H9 (cell line): ENCODE measurements at regions not wholly inside any gene's neighbourhood (a gene's known extent, or its start where the extent isn't known, plus 50 kb on each side); places are given as distances from the start of the nearest gene placed in this dataset.

ENCODE experiments used
- DNase-seq: peaks from one replicate; pipeline ENCODE4 v3.0.0-alpha.2; 2017
- H2AFZ ChIP-seq: one replicate; pipeline ENCODE4 v1.6.1; 2013; ENCODE audit warnings: mild to moderate bottlenecking, low read length, control low read depth, moderate library complexity
- H2AK5ac ChIP-seq: 2 replicates; pipeline ENCODE4 v1.6.1; 2013; ENCODE audit warnings: low read length, control low read depth, mixed read lengths; ENCODE audit not compliant: insufficient read length
- H2BK120ac ChIP-seq: one replicate; pipeline ENCODE4 v1.6.1; 2013; ENCODE audit warnings: low read depth, mild to moderate bottlenecking, low read length, control low read depth, inconsistent platforms; ENCODE audit not compliant: poor library complexity, severe bottlenecking
- H2BK12ac ChIP-seq: 2 replicates; pipeline ENCODE4 v1.6.1; 2013; ENCODE audit warnings: low read length, control low read depth, mixed read lengths, low read depth; ENCODE audit not compliant: insufficient read length
- H2BK15ac ChIP-seq: 2 replicates; pipeline ENCODE4 v1.6.1; 2013; ENCODE audit warnings: low read depth, low read length, control low read depth
- H2BK20ac ChIP-seq: one replicate; pipeline ENCODE4 v1.6.1; 2013; ENCODE audit warnings: low read depth, mild to moderate bottlenecking, low read length, control low read depth, inconsistent platforms; ENCODE audit not compliant: poor library complexity, severe bottlenecking
- H2BK5ac ChIP-seq: 2 replicates; pipeline ENCODE4 v1.6.1; 2013; ENCODE audit warnings: low read length, control low read depth, mixed read lengths; ENCODE audit not compliant: insufficient read length
- H3K14ac ChIP-seq: 2 replicates; pipeline ENCODE4 v1.6.1; 2013; ENCODE audit warnings: low read length, control low read depth; ENCODE audit not compliant: insufficient read depth
- H3K18ac ChIP-seq: 2 replicates; pipeline ENCODE4 v1.6.1; 2013; ENCODE audit warnings: low read depth, mild to moderate bottlenecking, mixed read lengths, low read length, control low read depth; ENCODE audit not compliant: insufficient read length
- H3K23ac ChIP-seq: 2 replicates; pipeline ENCODE4 v1.6.1; 2013; ENCODE audit warnings: low read length, control low read depth, mixed read lengths, low read depth; ENCODE audit not compliant: insufficient read length
- H3K23me2 ChIP-seq: 2 replicates; pipeline ENCODE4 v1.6.1; 2013; ENCODE audit warnings: low read depth, mild to moderate bottlenecking, mixed read lengths, low read length, control low read depth; ENCODE audit not compliant: insufficient read length, poor library complexity, severe bottlenecking
- H3K27ac ChIP-seq: 2 replicates; pipeline ENCODE4 v1.5.1; 2013; ENCODE audit warnings: low read length, control low read depth, mixed read lengths, low read depth; ENCODE audit not compliant: insufficient read length
- H3K27me3 ChIP-seq: 2 replicates; pipeline ENCODE4 v1.6.1; 2013; ENCODE audit warnings: low read length, control low read depth, inconsistent platforms; ENCODE audit not compliant: insufficient read depth
- H3K4ac ChIP-seq: 2 replicates; pipeline ENCODE4 v1.6.1; 2013; ENCODE audit warnings: low read depth, mild to moderate bottlenecking, control low read depth, inconsistent platforms, low read length, moderate library complexity
- H3K4me1 ChIP-seq: 2 replicates; pipeline ENCODE4 v1.6.1; 2013; ENCODE audit warnings: low read length, control low read depth, inconsistent platforms; ENCODE audit not compliant: insufficient read depth
- H3K4me2 ChIP-seq: 2 replicates; pipeline ENCODE4 v1.6.1; 2013; ENCODE audit warnings: low read length, control low read depth, mixed read lengths; ENCODE audit not compliant: insufficient read length, insufficient read depth
- H3K56ac ChIP-seq: 2 replicates; pipeline ENCODE4 v1.6.1; 2013; ENCODE audit warnings: low read depth, mild to moderate bottlenecking, mixed read lengths, low read length, control low read depth; ENCODE audit not compliant: insufficient read length
- H3K79me1 ChIP-seq: 2 replicates; pipeline ENCODE4 v1.6.1; 2013; ENCODE audit warnings: low read depth, mild to moderate bottlenecking, moderate library complexity, low read length, control low read depth, inconsistent platforms; ENCODE audit not compliant: insufficient read depth, poor library complexity, severe bottlenecking
- H3K79me2 ChIP-seq: 2 replicates; pipeline ENCODE4 v1.6.1; 2013; ENCODE audit warnings: low read length, control low read depth, inconsistent platforms; ENCODE audit not compliant: insufficient read depth
- H3K9ac ChIP-seq: 2 replicates; pipeline ENCODE4 v1.6.1; 2013; ENCODE audit warnings: low read length, control low read depth, mixed read lengths; ENCODE audit not compliant: insufficient read length; ENCODE audit errors: extremely low read depth
- H3K9me3 ChIP-seq: one replicate; pipeline ENCODE4 v1.6.1; 2013; ENCODE audit warnings: low read depth, low read length, inconsistent platforms; ENCODE audit not compliant: control insufficient read depth
- H3T11ph ChIP-seq: one replicate; pipeline ENCODE4 v1.6.1; 2013; ENCODE audit warnings: mild to moderate bottlenecking, low read length, control low read depth, inconsistent platforms
- H4K20me1 ChIP-seq: one replicate; pipeline ENCODE4 v1.6.1; 2013; ENCODE audit not compliant: control insufficient read depth, insufficient read length, insufficient read depth
- H4K5ac ChIP-seq: 2 replicates; pipeline ENCODE4 v1.6.1; 2013; ENCODE audit warnings: low read depth, mild to moderate bottlenecking, mixed read lengths, low read length, control low read depth; ENCODE audit not compliant: insufficient read length
- H4K8ac ChIP-seq: replicated peaks from 2 replicates; pipeline ENCODE4 v1.6.1; 2013; ENCODE audit warnings: low read length, control low read depth, mixed read lengths, low read depth; ENCODE audit not compliant: insufficient read length
- H4K91ac ChIP-seq: 2 replicates; pipeline ENCODE4 v1.6.1; 2013; ENCODE audit warnings: low read depth, mild to moderate bottlenecking, moderate library complexity, mixed read lengths, low read length, control low read depth; ENCODE audit not compliant: insufficient read length
- H3K27ac Mint-ChIP-seq, 3 experiments: 2 replicates in 2 of 3; 3 replicates in 1 of 3; pipeline ENCODE4 v1.8.0; 2020 to 2021; ENCODE audit warnings: mixed read lengths in 3 of 3, mild to moderate bottlenecking in 1 of 3, moderate library complexity in 1 of 3
- H3K27me3 Mint-ChIP-seq: 2 replicates; pipeline ENCODE4 v1.8.0; 2021; ENCODE audit warnings: low read depth, mild to moderate bottlenecking, moderate library complexity, mixed read lengths
- H3K36me3 Mint-ChIP-seq, 3 experiments: 2 replicates in 2 of 3; 3 replicates in 1 of 3; pipeline ENCODE4 v1.8.0; 2020 to 2021; ENCODE audit warnings: low read depth in 3 of 3, mixed read lengths in 3 of 3; ENCODE audit not compliant: insufficient read depth in 1 of 3
- H3K4me1 Mint-ChIP-seq, 2 experiments: 2 replicates each; pipeline ENCODE4 v1.8.0; 2020; ENCODE audit warnings: mixed read lengths in 2 of 2
- H3K4me3 Mint-ChIP-seq, 2 experiments: 2 replicates in 1 of 2; 3 replicates in 1 of 2; pipeline ENCODE4 v1.8.0; 2020 to 2021; ENCODE audit warnings: mild to moderate bottlenecking in 2 of 2, mixed read lengths in 2 of 2, moderate library complexity in 1 of 2
- H3K9me3 Mint-ChIP-seq, 2 experiments: 2 replicates in 1 of 2; 3 replicates in 1 of 2; pipeline ENCODE4 v1.8.0; 2020; ENCODE audit warnings: mild to moderate bottlenecking in 2 of 2, mixed read lengths in 2 of 2, moderate library complexity in 1 of 2
- CTCF ChIP-seq: fragments of 200-600 bp; sonication (generic); conservative IDR thresholded peaks from 3 replicates; pipeline ENCODE4 v1.8.0; 2021; ENCODE audit warnings: antibody characterized with exemption, mild to moderate bottlenecking
- WGBS: extraction: QIAGEN DNeasy Blood & Tissue Kit; methylation state at CpG from one replicate; pipeline ENCODE4 v1.1.7; 2013; ENCODE audit warnings: missing lambda C conversion rate, low lambda C conversion rate, mixed read lengths; ENCODE audit not compliant: insufficient read length; ENCODE audit errors: extremely low coverage; 5-methylcytosine and 5-hydroxymethylcytosine counted together

- H4K8ac ChIP-seq, result no peak overlapping the region
- no peaks in the 10 kb centered on the region for H3K79me2 ChIP-seq
- H3K14ac ChIP-seq, result no peak overlapping the region
- H3K18ac ChIP-seq, result no peak overlapping the region
- Mint-ChIP-seq H3K27ac (no peak overlapping the region), H3K27me3 (no peaks in the 10 kb centered on the region), H3K9me3 (no peaks in the 10 kb centered on the region), H3K36me3 (no peaks in the 10 kb centered on the region; a peak in 1 of 7 replicates), H3K4me1 (no peaks in the 10 kb centered on the region), H3K4me3 (no peak overlapping the region)
- no peak overlapping the region for H2BK20ac ChIP-seq
- H2AK5ac ChIP-seq, result no peak overlapping the region
- H2BK12ac ChIP-seq, result no peak overlapping the region
- H3K4me1 ChIP-seq, result no peaks in the 10 kb centered on the region
- WGBS, result no CpG with 5 or more reads among the region's 2 CpGs
- H4K20me1 ChIP-seq, result no peaks in the 10 kb centered on the region
- no peak overlapping the region for H4K91ac ChIP-seq
- no peak overlapping the region for H2BK5ac ChIP-seq
- H3K27ac ChIP-seq, result no peak overlapping the region
- no peak overlapping the region for H4K5ac ChIP-seq
- no peaks in the 10 kb centered on the region for H3K23me2 ChIP-seq
- H2AFZ ChIP-seq, result no peak overlapping the region
- no peak overlapping the region for H3K56ac ChIP-seq
- no peak overlapping the region for H3K4ac ChIP-seq
- H3K9ac ChIP-seq, result no peak overlapping the region
- no peak overlapping the region for H3K4me2 ChIP-seq
- H2BK15ac ChIP-seq, result no peak overlapping the region
- no peak for DNase-seq
- H3K23ac ChIP-seq, result no peak overlapping the region
- no peaks in the 10 kb centered on the region for H3K79me1 ChIP-seq
- no peak overlapping the region for H2BK120ac ChIP-seq
- no peaks in the 10 kb centered on the region for H3K9me3 ChIP-seq
- no peak overlapping the region for H3T11ph ChIP-seq
- TF ChIP-seq CTCF, result no peak
- H3K27me3 ChIP-seq, result no peaks in the 10 kb centered on the region
Measured at GRCh38 chr5:21209409-21209808, 1221.4 kb upstream of the CDH18 start.
